ENCODE measurements at regions not wholly inside any gene's neighbourhood (a gene's known extent, or its start where the extent isn't known, plus 50 kb on each side); places are given as distances from the start of the nearest gene placed in this dataset.

DNA sequence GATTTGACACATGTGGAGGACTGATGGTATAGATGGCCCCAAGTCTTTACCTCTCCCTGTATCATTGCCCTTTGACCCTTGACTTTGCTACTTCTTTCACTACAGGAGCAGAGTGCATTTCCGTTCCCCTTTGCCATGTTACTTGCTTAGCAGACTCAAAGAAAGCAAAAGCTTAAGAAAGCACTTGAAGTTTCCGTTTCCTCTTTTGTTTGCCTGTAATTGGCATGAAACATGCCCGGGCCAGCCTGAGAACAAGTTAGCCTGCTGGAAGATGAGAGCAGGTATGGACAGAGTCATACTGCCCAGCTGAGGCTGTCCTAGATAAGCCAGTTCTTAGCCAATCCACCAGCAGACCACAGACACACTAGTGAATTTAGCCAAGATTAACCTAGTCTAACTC lies 206.0 kb downstream of the BCOR start:
- TF ChIP-seq CTCF (IDR thresholded peaks at IDR 0.05) (no peak), POLR2A (IDR thresholded peaks at IDR 0.05) (no peak)

Data from body of pancreas (tissue), 4 donors.